SH-SY5Y (cell line): ENCODE measurements at regions not wholly inside any gene's neighbourhood (a gene's known extent, or its start where the extent isn't known, plus 50 kb on each side); places are given as distances from the start of the nearest gene placed in this dataset.

ENCODE experiments used
- GATA2 ChIP-seq: IDR thresholded peaks from 2 replicates; pipeline ENCODE4 v1.6.1; 2011; ENCODE audit warnings: mild to moderate bottlenecking, low read depth, low read length
- GATA3 ChIP-seq: IDR thresholded peaks from 2 replicates; pipeline ENCODE4 v1.6.1; 2011; ENCODE audit warnings: low read depth, mild to moderate bottlenecking, low read length, moderate library complexity

- TF ChIP-seq GATA2, result no peak
- no peak for TF ChIP-seq GATA3
Observed at GRCh38 chr18:34159691-34160185, 65.0 kb downstream of the NOL4 start.

DNA sequence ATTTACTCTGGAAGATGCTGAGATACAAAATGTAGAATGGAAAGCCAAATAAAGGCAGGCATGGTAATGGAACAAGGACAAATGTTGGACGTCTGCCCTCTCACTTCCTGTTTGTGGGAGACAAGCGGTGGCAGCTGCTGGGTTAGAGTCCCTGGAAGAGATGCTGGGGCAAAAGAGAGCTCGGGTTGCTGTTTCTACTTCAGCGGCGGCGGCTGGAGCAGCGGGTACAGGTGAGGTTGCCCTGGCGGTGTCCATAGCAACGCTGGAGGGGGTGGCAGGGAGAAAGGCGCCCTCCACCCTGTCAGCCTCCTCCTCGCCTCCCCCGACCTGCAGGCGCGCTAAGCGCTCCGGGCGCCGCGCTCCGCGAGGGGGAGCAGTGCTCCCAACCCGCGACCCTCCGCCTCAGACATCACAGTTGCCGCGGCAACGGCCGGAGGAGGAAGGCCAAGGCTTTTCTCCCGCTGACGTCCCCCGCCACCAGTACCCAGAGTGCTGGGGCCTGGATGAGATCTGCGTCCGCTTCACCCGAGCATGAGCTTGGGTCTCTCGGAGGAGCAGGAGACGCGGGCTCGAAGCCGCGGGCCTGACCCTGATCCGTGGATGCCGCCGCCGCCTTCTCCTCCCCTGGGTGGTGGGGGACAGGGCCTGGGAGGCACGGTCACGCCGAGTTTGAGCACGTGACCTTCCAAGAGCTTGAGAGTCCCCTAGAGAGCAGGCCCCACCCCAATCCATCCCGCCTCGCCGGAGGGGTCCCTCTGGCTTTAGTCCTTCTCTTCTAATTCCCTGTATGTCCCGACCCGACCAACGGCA is 65.6 kb downstream of the NOL4 start:
- TF ChIP-seq GATA2, result peak; percentile 36; the same call in 1 of the 2 replicates
- TF ChIP-seq GATA3, result no peak

DNA sequence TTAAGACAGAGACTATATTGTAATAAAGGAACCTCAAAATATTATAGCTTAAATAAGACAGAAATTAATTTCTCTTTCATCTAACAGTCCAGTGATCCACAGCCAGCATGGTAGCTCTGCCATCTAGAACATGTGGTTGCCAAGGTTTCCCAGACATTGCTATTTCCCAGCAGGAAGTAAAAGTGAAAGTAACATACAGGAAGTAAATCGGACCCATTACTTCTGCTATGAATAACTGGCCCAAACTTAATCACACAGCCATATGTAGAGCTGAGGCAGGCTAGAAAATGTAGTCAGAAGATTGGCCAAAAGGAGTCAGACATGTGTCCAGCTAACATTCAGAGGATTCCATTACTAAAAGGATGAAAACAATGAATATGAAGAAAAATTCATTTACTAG is 71.0 kb downstream of the NOL4 start:
- TF ChIP-seq GATA2 (no peak), GATA3 (no peak)

DNA sequence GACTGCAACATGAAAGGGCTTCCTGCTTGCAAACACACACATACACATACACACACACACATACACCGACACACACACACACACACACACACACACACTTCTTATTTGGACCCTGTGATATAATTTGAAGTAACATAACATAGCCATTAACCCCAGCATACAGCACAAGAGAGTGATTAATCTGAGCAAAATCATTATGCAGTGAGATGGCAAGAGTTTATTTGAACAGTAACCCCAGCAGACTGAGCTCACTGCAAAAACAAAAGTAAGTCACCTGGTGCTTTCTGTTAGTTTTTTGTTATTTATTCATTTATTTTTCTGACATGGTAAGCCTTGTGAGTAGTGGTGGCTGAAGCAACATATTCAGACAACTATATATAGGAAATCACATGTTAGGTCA is 93.7 kb downstream of the NOL4 start:
- TF ChIP-seq GATA3 (no peak), GATA2 (no peak)

- no peak for TF ChIP-seq GATA2
- no peak for TF ChIP-seq GATA3
Observed at GRCh38 chr18:34128436-34128835, 96.3 kb downstream of the NOL4 start.

- TF ChIP-seq GATA2, result no peak
- no peak for TF ChIP-seq GATA3
Observed at GRCh38 chr18:34126121-34126520, 98.6 kb downstream of the NOL4 start.

DNA sequence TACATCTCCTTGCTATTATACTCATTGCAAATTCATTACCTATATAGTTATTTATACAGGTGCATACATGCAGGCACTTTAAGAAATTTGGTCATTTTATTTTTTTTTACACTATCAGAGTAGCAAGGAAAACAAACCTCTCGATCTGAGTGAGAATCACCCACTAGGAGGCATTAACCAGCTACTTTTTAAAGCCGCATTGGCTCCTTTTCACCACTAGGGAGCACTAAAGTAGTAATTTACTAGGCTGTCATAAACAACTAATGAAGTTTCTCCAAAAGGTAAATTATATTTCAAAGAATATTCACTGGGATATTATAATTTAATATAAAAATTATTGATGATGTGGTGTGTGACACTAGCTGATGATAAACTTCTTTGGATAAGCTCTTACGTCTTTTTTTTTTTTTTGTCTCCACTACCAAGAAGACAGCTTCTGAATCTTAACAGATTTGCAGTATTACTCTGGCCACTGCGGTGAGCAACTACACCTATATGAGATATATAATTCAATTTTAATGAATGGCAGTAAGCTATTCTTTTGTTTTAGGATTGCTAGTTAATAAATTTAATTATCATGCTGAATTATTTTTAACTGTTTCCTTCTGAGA is 101.9 kb downstream of the NOL4 start:
- no peak for TF ChIP-seq GATA3
- no peak for TF ChIP-seq GATA2

DNA sequence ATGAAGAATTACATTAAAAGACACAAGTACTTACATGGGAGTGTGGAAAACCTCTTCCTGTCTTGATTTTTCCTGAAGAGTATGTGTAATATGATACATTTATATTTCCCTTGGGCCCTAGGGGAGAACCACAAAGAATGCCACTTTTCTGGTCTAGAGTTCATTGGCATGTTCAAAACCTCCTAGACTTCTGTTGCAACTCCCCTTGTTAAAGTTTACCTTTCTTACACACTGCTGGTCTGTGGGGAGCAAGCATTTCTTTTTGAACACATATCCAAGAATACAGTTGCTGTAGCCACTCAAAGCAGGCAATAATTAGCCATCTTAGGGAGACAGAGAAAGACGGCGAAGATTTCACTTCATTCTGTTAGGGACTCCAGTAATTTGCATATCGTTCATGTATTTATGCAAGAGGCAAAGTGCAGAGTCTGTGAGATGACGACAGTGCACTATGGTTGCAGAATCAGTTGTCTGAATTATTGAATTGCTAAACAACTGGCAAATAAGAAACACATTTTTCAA is 103.5 kb downstream of the NOL4 start:
- TF ChIP-seq GATA2 (no peak), GATA3 (no peak)

DNA sequence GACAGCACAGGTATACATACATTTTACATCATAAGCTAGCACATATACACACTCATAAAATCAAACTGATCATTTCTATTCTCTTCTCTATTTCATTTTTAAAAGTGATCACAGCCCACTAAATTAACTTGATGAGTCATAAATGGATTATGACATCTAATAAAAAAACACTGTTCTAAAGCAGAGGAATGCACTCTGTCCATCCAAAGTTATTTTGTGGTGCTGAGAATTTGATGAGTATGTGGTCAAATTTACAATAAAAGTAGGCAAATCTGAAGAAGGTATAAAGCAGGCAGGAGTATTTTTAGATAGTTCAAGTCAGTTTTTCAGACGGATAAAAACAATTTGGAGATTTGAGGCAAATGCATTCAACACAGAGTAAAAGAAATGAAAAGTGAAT is 104.4 kb downstream of the NOL4 start:
- TF ChIP-seq GATA2, result no peak
- TF ChIP-seq GATA3, result no peak

- no peak for TF ChIP-seq GATA3
- no peak for TF ChIP-seq GATA2
Observed at GRCh38 chr18:34117319-34117718, 107.4 kb downstream of the NOL4 start.

DNA sequence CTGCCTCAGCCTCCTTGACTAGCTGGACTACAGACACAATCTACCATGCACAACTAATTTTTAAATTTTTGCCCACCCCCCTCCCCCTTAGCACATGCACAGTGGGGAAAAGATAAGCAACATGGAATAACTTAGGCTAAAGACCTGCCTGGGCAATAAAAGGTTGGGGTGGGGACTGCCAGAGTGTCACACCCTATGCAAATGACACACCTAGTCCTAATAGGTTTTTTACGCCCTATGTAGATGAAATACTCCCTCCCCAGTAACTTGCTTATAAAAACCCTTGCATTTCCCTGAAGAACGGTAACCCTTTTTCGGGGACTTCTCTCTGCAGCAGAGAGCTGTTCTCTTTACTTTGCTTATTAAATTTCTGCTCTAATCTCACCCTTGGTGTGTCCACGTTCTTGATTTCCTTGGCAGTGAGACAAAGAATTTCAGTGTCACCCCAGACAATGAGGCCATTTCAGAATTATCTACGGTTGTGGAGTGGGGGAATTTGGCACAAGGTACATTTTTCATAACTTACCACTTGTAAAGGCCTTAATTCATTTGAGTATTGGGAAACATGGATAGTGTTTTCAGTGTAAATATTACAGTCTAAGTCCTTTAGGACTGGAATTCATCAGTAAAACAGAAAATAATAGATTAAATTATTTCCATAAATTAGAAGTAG is 109.2 kb downstream of the NOL4 start:
- no peak for TF ChIP-seq GATA2
- TF ChIP-seq GATA3, result no peak

DNA sequence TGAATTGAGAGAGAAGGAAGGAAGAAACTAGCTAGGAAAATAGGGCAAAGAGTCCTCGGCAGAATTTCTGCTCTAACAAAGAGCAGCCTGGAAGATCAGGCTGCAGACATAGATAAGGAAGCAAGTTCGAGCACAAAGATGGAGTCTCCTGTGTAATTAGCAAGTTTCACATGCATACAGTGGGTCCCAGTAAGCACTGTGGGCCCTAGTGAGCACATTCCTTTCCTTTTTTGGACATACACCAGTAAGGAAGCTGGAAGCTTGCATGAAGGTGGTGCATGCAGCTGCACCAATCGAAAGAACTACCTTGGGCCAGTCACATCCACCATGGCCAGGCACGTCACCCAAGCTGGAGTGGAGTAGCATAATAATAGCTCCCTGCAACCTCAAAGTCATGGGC is 109.7 kb downstream of the NOL4 start:
- no peak for TF ChIP-seq GATA2
- TF ChIP-seq GATA3, result no peak

- TF ChIP-seq GATA3 (no peak), GATA2 (no peak)
Observed at GRCh38 chr18:34108206-34108605, 116.5 kb downstream of the NOL4 start.

DNA sequence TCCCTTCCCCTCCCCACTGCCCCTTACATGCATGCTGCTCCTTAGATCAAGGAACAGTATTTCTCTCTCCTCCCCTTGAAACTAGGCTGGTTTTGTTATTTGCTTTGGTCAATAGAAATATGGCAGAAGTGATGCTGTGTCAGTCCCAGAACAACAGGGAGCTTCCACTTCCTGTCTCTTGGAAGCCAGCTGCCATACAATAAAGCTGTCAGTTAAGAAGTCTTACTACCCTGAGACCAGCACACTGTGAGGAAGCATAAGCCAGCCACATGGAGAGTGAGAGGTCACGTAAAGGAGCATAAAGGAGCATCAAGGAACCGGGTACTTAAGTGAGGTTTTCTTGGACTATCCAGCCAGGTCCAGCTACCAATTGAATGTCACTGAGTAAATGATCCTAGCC is 126.6 kb downstream of the NOL4 start:
- TF ChIP-seq GATA2 (no peak), GATA3 (no peak)

- TF ChIP-seq GATA2 (no peak), GATA3 (no peak)
Observed at GRCh38 chr18:34097312-34097711, 127.4 kb downstream of the NOL4 start.
